Sigmoid colon (tissue), 3 donors: ENCODE measurements at regions not wholly inside any gene's neighbourhood (a gene's known extent, or its start where the extent isn't known, plus 50 kb on each side); places are given as distances from the start of the nearest gene placed in this dataset.

Experiments
- POLR2A ChIP-seq, 2 donors: fragments of 450-650 bp; IDR thresholded peaks; one replicate each; pipeline ENCODE4 v1.6.1; 2016; ENCODE audit warnings: antibody characterized with exemption in 2 of 2, mild to moderate bottlenecking in 2 of 2, moderate library complexity in 2 of 2
- TF ChIP-seq, protein P1 (sequence below), 4 experiments: fragments of 450-650 bp in 3 of 4; fragments of 200-600 bp in 1 of 4; IDR thresholded peaks; one replicate each; pipeline ENCODE4 v1.5.1; 2016 to 2019; ENCODE audit warnings: antibody characterized with exemption in 4 of 4, mild to moderate bottlenecking in 3 of 4, moderate library complexity in 2 of 4

DNA sequence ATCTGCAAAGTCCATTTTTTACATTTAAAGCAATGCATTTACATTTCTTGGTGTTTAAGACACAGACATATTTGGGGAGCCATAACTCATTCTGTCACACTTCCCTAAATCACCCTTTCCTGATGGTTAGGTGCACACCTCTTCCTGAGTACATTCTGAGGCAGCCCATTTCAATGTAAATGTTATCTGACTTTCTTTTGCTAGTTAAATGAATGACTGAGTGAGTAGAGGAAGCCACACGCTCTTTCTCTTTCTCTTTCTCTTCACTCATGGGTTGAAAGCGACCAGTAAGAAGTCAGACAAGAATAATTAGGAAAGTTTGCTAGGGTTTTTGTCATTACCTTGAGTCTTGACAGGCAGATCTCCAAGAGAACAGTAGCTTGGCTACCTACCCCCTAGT is 143.1 kb downstream of the S1PR1 start:
- no peak for TF ChIP-seq POLR2A (IDR thresholded peaks at IDR 0.05)
- TF ChIP-seq, protein P1, sequence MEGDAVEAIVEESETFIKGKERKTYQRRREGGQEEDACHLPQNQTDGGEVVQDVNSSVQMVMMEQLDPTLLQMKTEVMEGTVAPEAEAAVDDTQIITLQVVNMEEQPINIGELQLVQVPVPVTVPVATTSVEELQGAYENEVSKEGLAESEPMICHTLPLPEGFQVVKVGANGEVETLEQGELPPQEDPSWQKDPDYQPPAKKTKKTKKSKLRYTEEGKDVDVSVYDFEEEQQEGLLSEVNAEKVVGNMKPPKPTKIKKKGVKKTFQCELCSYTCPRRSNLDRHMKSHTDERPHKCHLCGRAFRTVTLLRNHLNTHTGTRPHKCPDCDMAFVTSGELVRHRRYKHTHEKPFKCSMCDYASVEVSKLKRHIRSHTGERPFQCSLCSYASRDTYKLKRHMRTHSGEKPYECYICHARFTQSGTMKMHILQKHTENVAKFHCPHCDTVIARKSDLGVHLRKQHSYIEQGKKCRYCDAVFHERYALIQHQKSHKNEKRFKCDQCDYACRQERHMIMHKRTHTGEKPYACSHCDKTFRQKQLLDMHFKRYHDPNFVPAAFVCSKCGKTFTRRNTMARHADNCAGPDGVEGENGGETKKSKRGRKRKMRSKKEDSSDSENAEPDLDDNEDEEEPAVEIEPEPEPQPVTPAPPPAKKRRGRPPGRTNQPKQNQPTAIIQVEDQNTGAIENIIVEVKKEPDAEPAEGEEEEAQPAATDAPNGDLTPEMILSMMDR (IDR thresholded peaks at IDR 0.05): no peak
